ENCODE measurements at regions not wholly inside any gene's neighbourhood (a gene's known extent, or its start where the extent isn't known, plus 50 kb on each side); places are given as distances from the start of the nearest gene placed in this dataset.

GRCh38 chr6:88366672-88367071, 200.5 kb upstream of the CNR1 start:
- TF ChIP-seq CTCF (IDR thresholded peaks at IDR 0.05; ENCODE audit: low read depth, low read length): no peak
- TF ChIP-seq MAX (IDR thresholded peaks at IDR 0.05; ENCODE audit: low read depth, low read length): no peak
- no peak for TF ChIP-seq MYC (IDR thresholded peaks at IDR 0.05; ENCODE audit: low read depth, low read length)
